Choroid plexus epithelial cell (primary cell): ENCODE measurements at regions not wholly inside any gene's neighbourhood (a gene's known extent, or its start where the extent isn't known, plus 50 kb on each side); places are given as distances from the start of the nearest gene placed in this dataset.

ENCODE experiments used
- DNase-seq: peaks from one replicate; pipeline ENCODE4 v3.0.0-alpha.2; 2010; ENCODE audit warnings: low read depth
- H3K4me3 ChIP-seq: 2 replicates; pipeline ENCODE4 v1.5.1; 2011; ENCODE audit warnings: low read depth, mild to moderate bottlenecking, control low read depth, low read length, moderate library complexity
- TF ChIP-seq, protein P1 (sequence below): conservative IDR thresholded peaks from 2 replicates; pipeline ENCODE4 v1.5.1; 2011; ENCODE audit warnings: low read depth, mild to moderate bottlenecking, control low read depth, inconsistent platforms, low read length, moderate library complexity

DNA sequence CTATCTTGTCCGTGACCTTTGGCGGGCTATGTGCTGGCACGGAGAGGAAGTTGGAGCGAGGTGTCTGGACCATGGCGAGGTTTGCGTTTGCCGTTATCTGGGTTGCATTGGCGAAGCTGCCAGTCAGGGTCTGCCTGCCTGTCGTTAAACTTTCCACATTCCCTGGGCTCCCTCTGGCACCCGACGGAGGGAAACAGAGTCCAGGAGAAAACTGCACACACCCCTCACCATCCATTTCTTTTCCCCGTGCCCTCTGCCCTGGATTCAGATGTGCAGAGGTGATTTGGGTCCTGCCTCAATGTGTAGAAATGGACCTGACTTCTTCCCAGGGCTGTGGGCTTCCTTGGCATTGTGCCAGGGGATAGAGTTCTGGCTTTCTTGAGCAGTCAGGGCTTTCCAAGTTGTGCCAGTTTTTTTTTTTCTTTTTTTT, 142.4 kb downstream of the URI1 start:
- DNase-seq, result no peak
- TF ChIP-seq, protein P1, sequence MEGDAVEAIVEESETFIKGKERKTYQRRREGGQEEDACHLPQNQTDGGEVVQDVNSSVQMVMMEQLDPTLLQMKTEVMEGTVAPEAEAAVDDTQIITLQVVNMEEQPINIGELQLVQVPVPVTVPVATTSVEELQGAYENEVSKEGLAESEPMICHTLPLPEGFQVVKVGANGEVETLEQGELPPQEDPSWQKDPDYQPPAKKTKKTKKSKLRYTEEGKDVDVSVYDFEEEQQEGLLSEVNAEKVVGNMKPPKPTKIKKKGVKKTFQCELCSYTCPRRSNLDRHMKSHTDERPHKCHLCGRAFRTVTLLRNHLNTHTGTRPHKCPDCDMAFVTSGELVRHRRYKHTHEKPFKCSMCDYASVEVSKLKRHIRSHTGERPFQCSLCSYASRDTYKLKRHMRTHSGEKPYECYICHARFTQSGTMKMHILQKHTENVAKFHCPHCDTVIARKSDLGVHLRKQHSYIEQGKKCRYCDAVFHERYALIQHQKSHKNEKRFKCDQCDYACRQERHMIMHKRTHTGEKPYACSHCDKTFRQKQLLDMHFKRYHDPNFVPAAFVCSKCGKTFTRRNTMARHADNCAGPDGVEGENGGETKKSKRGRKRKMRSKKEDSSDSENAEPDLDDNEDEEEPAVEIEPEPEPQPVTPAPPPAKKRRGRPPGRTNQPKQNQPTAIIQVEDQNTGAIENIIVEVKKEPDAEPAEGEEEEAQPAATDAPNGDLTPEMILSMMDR, result no peak
- H3K4me3 ChIP-seq, result no peak overlapping the region

DNA sequence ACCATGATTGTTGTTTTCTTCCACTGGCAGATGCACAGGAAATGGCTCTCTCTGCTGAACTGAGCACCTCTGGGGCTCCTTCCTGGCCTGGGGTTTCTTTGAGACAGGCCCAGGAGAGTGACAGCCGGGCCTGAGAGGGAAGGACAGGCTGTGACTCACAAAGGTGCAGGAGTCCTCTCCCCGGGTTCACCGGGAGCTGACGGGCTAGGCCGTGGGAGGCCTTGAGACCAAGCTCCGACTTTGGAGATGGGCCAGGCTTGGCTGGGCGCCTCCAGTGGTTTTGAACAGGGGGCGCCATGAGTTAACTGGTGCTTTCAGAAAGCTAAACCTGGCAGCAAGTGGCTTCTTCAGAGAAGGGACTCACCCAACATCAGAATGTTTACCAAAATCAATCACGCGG, 143.4 kb downstream of the URI1 start:
- TF ChIP-seq, protein P1, result no peak
- H3K4me3 ChIP-seq, result no peak overlapping the region
- DNase-seq, result no peak

DNA sequence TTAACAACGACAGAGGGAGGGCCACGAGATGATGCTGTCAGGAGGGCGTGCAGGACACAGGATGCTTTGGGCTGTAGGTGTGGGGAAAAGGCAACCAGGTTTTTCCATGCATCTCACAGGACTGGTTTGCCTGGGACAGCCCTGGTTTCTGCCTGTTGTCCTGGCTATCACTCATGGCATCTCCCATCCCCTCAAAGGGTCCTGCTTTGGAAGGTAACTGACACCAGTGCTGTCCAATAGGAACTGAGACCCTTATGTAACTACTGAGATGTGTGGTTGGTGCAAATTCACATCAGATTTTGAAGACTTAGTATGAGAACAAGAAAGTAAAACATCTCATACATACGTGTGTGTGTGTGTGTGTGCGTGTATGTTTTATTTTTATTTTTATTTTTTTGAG, 144.2 kb downstream of the URI1 start:
- no peak for DNase-seq
- no peak overlapping the region for H3K4me3 ChIP-seq
- TF ChIP-seq, protein P1, result no peak

DNA sequence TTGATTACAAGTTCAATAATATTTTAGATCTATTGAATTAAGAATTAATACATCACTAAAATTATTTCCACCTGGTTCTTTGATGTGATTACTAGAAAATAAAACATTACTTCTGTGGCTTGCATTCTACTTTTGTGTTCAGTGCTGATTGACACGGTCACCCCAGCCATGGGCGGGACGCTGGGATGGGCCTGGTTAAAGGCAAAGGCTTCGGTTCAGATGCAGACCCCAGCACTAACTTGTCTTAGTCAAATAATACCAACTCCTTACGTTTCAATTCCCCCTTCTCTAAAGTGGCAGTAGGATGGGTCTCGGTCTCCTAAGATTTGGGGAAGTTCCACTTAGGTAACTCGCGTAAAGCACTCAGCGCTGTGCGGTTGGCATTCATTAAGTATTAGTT, 144.9 kb downstream of the URI1 start:
- TF ChIP-seq, protein P1, result no peak
- no peak for DNase-seq

DNA sequence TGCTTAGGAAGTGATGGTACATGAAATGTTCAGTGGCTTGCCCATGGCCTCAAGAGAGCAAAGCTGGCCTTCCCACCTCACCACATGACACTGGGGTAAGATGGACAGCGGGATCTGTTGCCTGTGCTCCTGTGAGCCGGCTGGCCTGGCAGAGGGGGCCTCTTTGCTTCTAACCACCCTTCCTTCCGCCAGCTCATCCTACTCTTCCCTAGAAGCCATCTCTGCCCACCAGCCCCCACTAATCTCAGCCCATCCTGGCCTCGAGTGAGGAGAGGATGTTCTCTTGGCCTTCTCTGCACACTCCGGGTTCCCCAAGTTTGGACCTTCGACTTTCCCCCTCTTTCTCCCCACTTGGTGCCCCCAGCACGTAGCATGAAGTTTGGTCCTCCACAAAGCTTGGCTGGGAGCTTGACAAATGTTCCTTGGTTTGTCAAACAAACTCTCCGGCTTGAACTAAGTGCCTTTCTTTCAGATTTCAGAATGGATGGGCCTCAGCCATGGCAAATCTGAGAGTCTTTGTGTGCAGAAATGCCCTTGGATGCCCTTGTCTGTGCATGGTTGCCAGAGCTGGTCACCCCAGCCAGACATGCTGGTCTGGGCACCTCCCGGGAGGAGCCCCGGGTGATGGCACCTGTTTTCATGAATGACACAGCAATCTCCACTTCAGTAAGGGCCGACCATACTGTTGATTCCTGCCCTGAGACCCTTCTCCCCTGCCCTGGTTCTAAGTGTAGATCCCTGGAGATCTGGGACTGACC, 145.5 kb downstream of the URI1 start:
- H3K4me3 ChIP-seq, result no peak overlapping the region
- TF ChIP-seq, protein P1, result no peak
- no peak for DNase-seq

More for the DNA sequence above, 144.9 kb downstream of the URI1 start:
- no peak overlapping the region for H3K4me3 ChIP-seq

DNA sequence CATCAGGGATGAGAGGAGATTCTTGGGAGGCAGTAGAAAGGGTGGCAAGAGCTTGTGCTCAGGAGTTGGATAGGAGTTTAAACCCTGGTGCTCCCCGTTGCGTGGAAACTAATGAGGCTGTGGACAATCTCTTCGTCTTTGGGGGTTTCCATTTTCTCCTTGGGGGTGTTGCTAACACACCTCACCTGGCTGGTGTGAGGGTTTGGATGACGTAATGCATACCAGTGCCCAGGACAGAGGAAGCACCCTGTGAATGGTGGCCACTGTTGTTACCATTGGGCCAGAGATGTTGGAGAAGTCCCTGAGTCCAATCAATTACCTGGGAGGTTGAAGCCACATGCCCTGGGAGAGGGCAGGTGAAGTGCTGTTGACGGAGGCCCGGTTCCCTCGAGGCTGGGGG, 146.5 kb downstream of the URI1 start:
- TF ChIP-seq, protein P1, result no peak
- no peak overlapping the region for H3K4me3 ChIP-seq
- no peak for DNase-seq

DNA sequence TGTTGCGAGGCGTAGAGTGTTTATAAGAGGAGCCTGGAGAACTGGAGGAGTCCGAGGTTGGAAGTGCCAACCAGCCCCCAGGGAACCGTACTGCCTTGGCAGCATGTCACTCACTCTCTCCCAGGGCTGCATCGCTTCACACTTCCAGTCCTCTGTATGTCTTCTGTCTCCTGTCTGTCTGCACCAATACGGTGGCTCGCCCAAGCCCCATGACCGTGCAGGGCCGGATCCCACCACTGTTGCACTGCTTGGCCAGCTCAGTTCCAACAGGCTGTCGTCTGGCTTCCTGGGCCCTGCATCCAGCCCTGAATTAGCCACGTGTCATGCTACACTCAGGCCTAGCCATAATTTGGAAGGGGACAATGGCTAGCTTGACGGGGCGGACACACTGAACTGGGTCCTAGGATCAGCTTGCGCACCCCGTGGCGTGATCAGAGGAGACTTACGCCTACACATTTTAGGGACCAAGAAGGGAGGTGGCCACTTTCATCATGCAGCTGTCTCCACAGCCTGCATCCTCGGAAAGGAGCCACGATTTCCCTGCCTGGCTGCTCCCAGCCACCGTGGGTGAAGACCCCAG, 147.1 kb downstream of the URI1 start:
- TF ChIP-seq, protein P1, result no peak
- no peak overlapping the region for H3K4me3 ChIP-seq
- DNase-seq, result no peak
